Choroid plexus epithelial cell (primary cell): ENCODE measurements at regions not wholly inside any gene's neighbourhood (a gene's known extent, or its start where the extent isn't known, plus 50 kb on each side); places are given as distances from the start of the nearest gene placed in this dataset.

Source experiments
- DNase-seq: peaks from one replicate; pipeline ENCODE4 v3.0.0-alpha.2; 2010; ENCODE audit warnings: low read depth
- H3K4me3 ChIP-seq: 2 replicates; pipeline ENCODE4 v1.5.1; 2011; ENCODE audit warnings: low read depth, mild to moderate bottlenecking, control low read depth, low read length, moderate library complexity
- CTCF ChIP-seq: conservative IDR thresholded peaks from 2 replicates; pipeline ENCODE4 v1.5.1; 2011; ENCODE audit warnings: low read depth, mild to moderate bottlenecking, control low read depth, inconsistent platforms, low read length, moderate library complexity

- no peak for DNase-seq
- H3K4me3 ChIP-seq, result no peak overlapping the region
- no peak for TF ChIP-seq CTCF
Measured at GRCh38 chr13:88526853-88527215, 855.7 kb downstream of the SLITRK5 start.

GRCh38 chr13:88541994-88542393 lies 870.8 kb downstream of the SLITRK5 start:
- TF ChIP-seq CTCF, result no peak
- no peak overlapping the region for H3K4me3 ChIP-seq
- DNase-seq, result no peak

GRCh38 chr13:88544836-88545235 lies 873.7 kb downstream of the SLITRK5 start:
- TF ChIP-seq CTCF, result no peak
- no peak overlapping the region for H3K4me3 ChIP-seq
- DNase-seq, result no peak

GRCh38 chr13:88552966-88553365 lies 881.8 kb downstream of the SLITRK5 start:
- H3K4me3 ChIP-seq, result no peak overlapping the region
- DNase-seq, result no peak
- TF ChIP-seq CTCF, result no peak

- no peak overlapping the region for H3K4me3 ChIP-seq
- no peak for DNase-seq
- TF ChIP-seq CTCF, result no peak
Measured at GRCh38 chr13:88565566-88565965, 894.4 kb downstream of the SLITRK5 start.

- no peak for TF ChIP-seq CTCF
- no peak for DNase-seq
- H3K4me3 ChIP-seq, result no peak overlapping the region
Measured at GRCh38 chr13:88585861-88586260, 914.7 kb downstream of the SLITRK5 start.

- no peak overlapping the region for H3K4me3 ChIP-seq
- no peak for TF ChIP-seq CTCF
- peak; percentile 31 for DNase-seq
Measured at GRCh38 chr13:88586263-88586662, 915.1 kb downstream of the SLITRK5 start.
